ENCODE measurements at regions not wholly inside any gene's neighbourhood (a gene's known extent, or its start where the extent isn't known, plus 50 kb on each side); places are given as distances from the start of the nearest gene placed in this dataset.
A peak's percentile ranks its signal among the peaks of the same experiment; 100 is the strongest.

GRCh38 chr5:88483964-88484672, 215.5 kb upstream of the TMEM161B start:
- no peak overlapping the region for H3K56ac ChIP-seq (ENCODE audit: insufficient read length, low read depth, low read length)
- H4K8ac ChIP-seq (replicated peaks; ENCODE audit: insufficient read length, low read depth, low read length): no peak overlapping the region
- peak overlapping the region; percentile 83 for H4K5ac ChIP-seq (ENCODE audit: insufficient read length, low read depth, low read length)
- no peak overlapping the region for H3K18ac ChIP-seq (ENCODE audit: insufficient read length, low read depth, low read length)
- DNase-seq: no peak
- no peak overlapping the region for H2BK5ac ChIP-seq (ENCODE audit: insufficient read length, low read length)
- Mint-ChIP-seq H3K9me3 (no peaks in the 10 kb centered on the region; a peak in 1 of 5 replicates), H3K4me3 (no peak overlapping the region), H3K27me3 (ENCODE audit: low read depth) (no peaks in the 10 kb centered on the region), H3K27ac (peak overlapping the region in 1 of 3 experiments; percentile 86; a peak in 2 of 7 replicates), H3K4me1 (peaks cover 24 to 53% of the 10 kb centered on the region in 2 experiments), H3K36me3 (ENCODE audit: insufficient read depth in 1 of 3, low read depth in 3 of 3) (no peaks in the 10 kb centered on the region)
- no peak overlapping the region for H3K9ac ChIP-seq (ENCODE audit: extremely low read depth, insufficient read length, low read length)
- H3K4ac ChIP-seq (ENCODE audit: low read depth, low read length): no peak overlapping the region
- no peaks in the 10 kb centered on the region; the same call in 1 of the 2 replicates for H3K27me3 ChIP-seq (ENCODE audit: insufficient read depth, low read length)
- no peaks in the 10 kb centered on the region for H3K79me2 ChIP-seq (ENCODE audit: insufficient read depth, low read length)
- H3T11ph ChIP-seq (ENCODE audit: low read length): no peak overlapping the region
- no peak overlapping the region for H2BK120ac ChIP-seq (ENCODE audit: low read depth, low read length, poor library complexity, severe bottlenecking)
- no peak overlapping the region for H3K23ac ChIP-seq (ENCODE audit: insufficient read length, low read depth, low read length)
- no peaks in the 10 kb centered on the region for H3K9me3 ChIP-seq (ENCODE audit: control insufficient read depth, low read depth, low read length)
- H3K14ac ChIP-seq (ENCODE audit: insufficient read depth, low read length): peak overlapping the region; percentile 68; the same call in 1 of the 2 replicates
- no peaks in the 10 kb centered on the region for H4K20me1 ChIP-seq (ENCODE audit: control insufficient read depth, insufficient read depth, insufficient read length)
- H2AK5ac ChIP-seq (ENCODE audit: insufficient read length, low read length): no peak overlapping the region
- no peak overlapping the region for H2BK20ac ChIP-seq (ENCODE audit: low read depth, low read length, poor library complexity, severe bottlenecking)
- peak overlapping the region; percentile 46 for H3K4me2 ChIP-seq (ENCODE audit: insufficient read depth, insufficient read length, low read length)
- no peaks in the 10 kb centered on the region for H3K23me2 ChIP-seq (ENCODE audit: insufficient read length, low read depth, low read length, poor library complexity, severe bottlenecking)
- H2AFZ ChIP-seq (ENCODE audit: low read length): no peak overlapping the region
- WGBS (ENCODE audit: extremely low coverage, insufficient read length, low lambda C conversion rate): no CpG with 5 or more reads among the region's 10 CpGs
- H2BK15ac ChIP-seq (ENCODE audit: low read depth, low read length): no peak overlapping the region; the same call in 1 of the 2 replicates
- no peak overlapping the region for H3K27ac ChIP-seq (ENCODE audit: insufficient read length, low read depth, low read length)
- H2BK12ac ChIP-seq (ENCODE audit: insufficient read length, low read depth, low read length): no peak overlapping the region
- no peak for TF ChIP-seq CTCF (conservative IDR thresholded peaks at IDR 0.05)
- H3K4me1 ChIP-seq (ENCODE audit: insufficient read depth, low read length): peaks cover 7% of the 10 kb centered on the region; the same call in 1 of the 2 replicates
- H3K79me1 ChIP-seq (ENCODE audit: insufficient read depth, low read depth, low read length, poor library complexity, severe bottlenecking): no peaks in the 10 kb centered on the region
- no peak overlapping the region for H4K91ac ChIP-seq (ENCODE audit: insufficient read length, low read depth, low read length)
